Subcutaneous abdominal adipose tissue (tissue), 5 donors: ENCODE measurements at regions not wholly inside any gene's neighbourhood (a gene's known extent, or its start where the extent isn't known, plus 50 kb on each side); places are given as distances from the start of the nearest gene placed in this dataset.

Experiments
- H3K27ac ChIP-seq: one replicate; pipeline ENCODE4 v1.7.0; 2013; ENCODE audit warnings: low read depth, mild to moderate bottlenecking, inconsistent platforms, low read length, moderate library complexity
- H3K27me3 ChIP-seq, 5 donors: one replicate each; pipeline ENCODE4 v1.7.0; 2013; ENCODE audit warnings: low read length in 5 of 5, inconsistent platforms in 1 of 5; ENCODE audit not compliant: control insufficient read depth in 5 of 5, insufficient read depth in 4 of 5
- H3K36me3 ChIP-seq, 5 donors: one replicate each; pipeline ENCODE4 v1.7.0; 2013; ENCODE audit warnings: low read length in 5 of 5; ENCODE audit not compliant: control insufficient read depth in 5 of 5, insufficient read depth in 5 of 5
- H3K4me1 ChIP-seq, 5 donors: one replicate each; pipeline ENCODE4 v1.7.0; 2013; ENCODE audit warnings: low read length in 5 of 5, mild to moderate bottlenecking in 3 of 5, moderate library complexity in 1 of 5; ENCODE audit not compliant: control insufficient read depth in 5 of 5, insufficient read depth in 5 of 5
- H3K4me3 ChIP-seq, 5 donors: one replicate each; pipeline ENCODE4 v1.7.0; 2013; ENCODE audit warnings: low read length in 5 of 5, low read depth in 1 of 5
- H3K9ac ChIP-seq, 5 donors: one replicate each; pipeline ENCODE4 v1.7.0; 2013; ENCODE audit warnings: low read length in 5 of 5, mild to moderate bottlenecking in 4 of 5, moderate library complexity in 3 of 5
- H3K9me3 ChIP-seq, 5 donors: one replicate each; pipeline ENCODE4 v1.7.0; 2013; ENCODE audit warnings: low read length in 5 of 5; ENCODE audit not compliant: control insufficient read depth in 5 of 5
- donor health status: healthy.
- donor health status: healthy.
- donor health status: healthy.
- donor health status: healthy.
- donor health status: healthy.

DNA sequence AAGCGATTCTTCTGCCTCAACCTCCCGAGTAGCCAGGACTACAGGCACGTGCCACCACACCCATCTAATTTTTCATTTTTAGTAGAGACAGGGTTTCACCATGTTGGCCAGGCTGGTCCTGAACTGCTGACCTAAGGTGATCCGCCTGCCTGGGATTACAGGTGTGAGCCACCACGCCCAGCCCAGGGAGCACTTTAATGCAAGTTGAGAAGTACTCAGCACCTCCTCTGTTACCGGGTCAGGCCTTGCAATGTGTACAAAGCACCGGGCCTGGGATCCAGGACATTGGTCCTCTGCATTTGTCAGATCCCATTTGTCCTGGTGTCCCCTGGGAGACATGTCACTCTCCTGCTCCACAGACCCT is 143.6 kb downstream of the TOMM20 start:
- Histone ChIP-seq H3K4me1 (peaks cover 18 to 66% (median 57%) of the 10 kb centered on the region in 5 donors), H3K36me3 (no peaks in the 10 kb centered on the region), H3K9me3 (no peaks in the 10 kb centered on the region), H3K4me3 (no peak overlapping the region), H3K27ac (peak overlapping the region; percentile 19), H3K9ac (no peak overlapping the region), H3K27me3 (no peaks in the 10 kb centered on the region)

DNA sequence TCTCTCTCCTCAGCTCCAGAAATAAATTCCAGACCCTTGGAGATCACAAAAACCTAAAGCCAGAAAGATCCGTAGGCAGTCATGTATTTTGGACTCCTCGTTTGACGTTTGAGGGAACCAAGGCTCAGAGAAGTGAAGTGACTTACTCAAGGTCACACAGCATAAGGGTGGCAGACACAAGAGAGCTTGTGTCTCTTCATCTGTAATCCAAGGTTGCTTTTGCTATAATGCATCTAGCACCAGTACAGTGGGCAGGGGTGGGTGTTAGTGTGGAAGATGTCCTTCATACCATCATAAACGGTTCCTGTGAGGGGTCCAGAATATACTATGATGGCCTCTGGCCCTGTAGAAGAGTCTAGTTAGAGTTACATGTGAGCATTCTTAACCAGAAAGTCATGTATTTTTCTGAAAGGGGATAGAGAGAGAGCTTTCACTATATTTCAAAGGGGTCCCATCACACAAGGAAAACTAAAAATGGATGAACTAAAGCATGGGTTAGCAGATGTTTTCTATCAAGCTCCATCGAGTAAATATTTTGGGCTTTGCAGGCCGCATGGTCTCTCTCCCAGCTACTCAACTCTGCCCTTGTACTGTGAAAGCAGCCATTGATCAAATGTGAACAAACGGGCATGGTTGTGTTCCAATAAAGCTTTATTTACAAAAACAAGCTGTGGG is 144.9 kb downstream of the TOMM20 start:
- Histone ChIP-seq H3K27ac (peak overlapping the region; percentile 19), H3K36me3 (no peaks in the 10 kb centered on the region), H3K9me3 (no peaks in the 10 kb centered on the region), H3K4me1 (peaks cover 27 to 79% (median 70%) of the 10 kb centered on the region in 5 donors), H3K9ac (no peak overlapping the region), H3K4me3 (no peak overlapping the region), H3K27me3 (no peaks in the 10 kb centered on the region)

DNA sequence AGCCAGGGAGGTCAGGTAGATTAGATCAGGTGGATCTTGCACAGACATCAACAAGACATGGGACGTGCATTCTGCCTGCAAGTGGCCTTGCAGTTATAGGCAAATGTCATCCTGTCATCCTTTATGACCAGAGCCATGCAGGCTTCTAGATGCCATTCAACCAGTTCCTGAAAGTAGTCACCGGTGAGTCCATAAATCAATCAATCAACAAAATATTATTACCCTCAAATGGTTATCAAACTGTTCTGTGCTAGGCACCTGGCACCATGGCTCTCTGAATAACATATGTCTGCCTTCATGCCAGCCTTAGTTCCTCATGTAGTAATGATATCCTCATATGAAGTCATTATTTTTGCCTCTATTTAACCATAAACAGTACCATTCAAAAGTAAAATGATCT is 146.9 kb downstream of the TOMM20 start:
- peaks cover 26 to 84% (median 75%) of the 10 kb centered on the region in 5 donors for H3K4me1 ChIP-seq
- H3K27me3 ChIP-seq: no peaks in the 10 kb centered on the region
- peak overlapping the region; percentile 99 for H3K27ac ChIP-seq
- H3K9me3 ChIP-seq: no peaks in the 10 kb centered on the region
- H3K4me3 ChIP-seq: no peak overlapping the region
- H3K9ac ChIP-seq: peak overlapping the region in 1 of 5 donors; percentile 28
- H3K36me3 ChIP-seq: no peaks in the 10 kb centered on the region

DNA sequence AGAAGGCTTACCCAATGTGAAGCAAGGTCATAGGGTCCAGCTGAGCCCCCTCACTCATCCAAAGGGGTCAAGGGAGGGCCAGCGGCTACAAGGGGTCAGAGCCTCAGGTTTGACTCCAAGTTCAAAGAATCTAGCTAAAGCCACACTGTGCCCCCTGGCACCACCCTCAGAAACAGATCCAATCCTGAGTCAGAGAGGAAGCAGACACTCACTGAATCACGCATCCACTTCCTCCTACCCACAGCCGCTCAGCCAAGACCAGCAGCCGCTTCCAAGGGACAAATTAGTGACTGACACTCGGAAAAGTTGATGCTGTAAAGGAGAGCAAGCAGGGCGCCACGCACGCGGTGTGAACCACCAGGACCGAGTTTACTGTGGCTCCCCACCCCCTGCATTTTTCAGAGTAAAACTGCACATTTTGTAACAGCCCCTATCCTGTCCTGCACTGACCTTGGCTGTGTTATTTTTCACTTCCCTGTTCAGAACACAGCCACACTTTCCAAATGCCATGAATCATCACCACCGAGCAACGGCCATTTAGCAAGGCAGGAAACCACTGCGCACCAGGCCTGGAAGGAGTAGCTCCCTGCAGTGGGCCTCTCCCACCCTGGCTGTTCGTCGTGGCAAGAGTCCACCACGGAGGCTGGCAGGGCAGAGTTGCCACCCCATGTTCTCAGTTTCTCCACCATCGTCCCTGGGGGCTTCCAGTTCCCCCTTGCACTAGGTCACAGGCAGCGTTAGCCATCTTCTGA is 147.8 kb downstream of the TOMM20 start:
- peak overlapping the region in 4 of 5 donors; percentile 34 to 55 (median 47) for H3K4me3 ChIP-seq
- H3K9me3 ChIP-seq: no peaks in the 10 kb centered on the region
- peaks cover 23 to 87% (median 79%) of the 10 kb centered on the region in 5 donors for H3K4me1 ChIP-seq
- no peaks in the 10 kb centered on the region for H3K27me3 ChIP-seq
- peak overlapping the region; percentile 99 for H3K27ac ChIP-seq
- no peaks in the 10 kb centered on the region for H3K36me3 ChIP-seq
- peak overlapping the region; percentile 54 to 78 (median 66) for H3K9ac ChIP-seq

DNA sequence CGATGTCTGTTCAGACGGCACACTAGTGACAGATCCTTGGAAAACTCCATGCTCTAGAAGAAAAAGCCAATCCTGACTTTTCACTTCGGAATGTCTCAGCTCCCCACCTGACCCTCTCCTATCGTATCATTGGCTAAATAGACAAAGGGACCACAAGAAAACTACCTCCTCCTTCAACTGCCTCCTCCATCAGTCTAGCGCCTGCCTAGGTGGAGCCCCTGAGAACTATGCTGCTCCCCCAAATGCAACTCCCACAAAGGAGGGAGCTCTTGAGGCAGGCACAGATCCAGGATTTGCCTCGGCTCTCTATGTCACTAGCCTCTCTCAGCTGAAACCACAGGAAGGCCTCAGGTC is 148.4 kb downstream of the TOMM20 start:
- H3K9ac ChIP-seq: peak overlapping the region; percentile 54 to 78 (median 66)
- H3K9me3 ChIP-seq: no peaks in the 10 kb centered on the region
- no peaks in the 10 kb centered on the region for H3K36me3 ChIP-seq
- peak overlapping the region; percentile 12 to 55 (median 45) for H3K4me3 ChIP-seq
- H3K4me1 ChIP-seq: peaks cover 23 to 87% (median 81%) of the 10 kb centered on the region in 5 donors
- peak overlapping the region; percentile 99 for H3K27ac ChIP-seq
- H3K27me3 ChIP-seq: no peaks in the 10 kb centered on the region

DNA sequence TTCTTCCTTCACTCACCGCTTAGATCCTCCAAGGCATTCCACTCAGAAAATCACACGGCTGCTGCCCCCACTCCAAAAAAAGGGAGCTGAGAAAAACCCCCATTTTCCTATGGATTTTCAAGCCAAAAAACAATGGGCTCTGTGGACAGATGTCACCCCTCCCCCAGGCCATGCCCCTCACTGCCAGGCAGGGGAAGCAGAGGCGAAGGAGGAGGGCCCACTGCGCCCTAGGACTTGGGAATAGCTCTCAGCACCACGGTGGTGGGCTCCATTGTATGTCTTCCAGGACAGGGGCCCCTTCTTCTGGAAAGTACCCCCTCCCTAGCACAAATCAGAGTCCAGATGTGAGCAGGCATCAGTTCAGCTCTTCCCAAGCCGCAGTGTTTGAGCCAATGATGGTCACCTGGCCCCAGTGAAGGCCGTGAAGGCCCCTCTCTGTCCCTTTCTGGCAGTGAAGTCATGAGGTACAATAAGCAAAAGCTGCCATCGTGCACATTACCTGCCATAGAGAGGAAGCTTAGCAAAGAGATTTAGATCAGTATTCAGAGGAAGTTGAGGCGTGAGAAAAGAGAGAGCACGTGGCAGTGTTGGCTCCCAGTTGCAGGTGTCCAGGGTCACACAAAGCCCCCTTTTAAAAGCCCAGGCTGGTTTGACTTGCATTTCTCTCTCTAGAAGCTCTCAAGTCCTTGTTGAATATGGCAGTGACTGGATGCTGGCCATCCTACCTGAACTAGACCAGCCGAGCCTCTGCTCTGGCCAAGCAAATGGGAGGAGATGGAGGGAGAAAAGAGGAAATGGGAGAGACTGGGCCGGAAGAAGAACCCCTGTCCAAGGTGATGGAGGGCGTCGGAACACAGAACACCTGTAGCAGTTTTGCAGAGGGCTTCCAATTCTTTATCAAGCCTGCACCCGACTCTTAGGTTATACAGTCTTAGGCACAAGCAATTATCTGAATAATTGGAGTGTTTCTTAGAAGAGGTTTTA is 149.0 kb downstream of the TOMM20 start:
- Histone ChIP-seq H3K27me3 (no peaks in the 10 kb centered on the region), H3K36me3 (no peaks in the 10 kb centered on the region), H3K4me1 (peaks cover 23 to 87% (median 81%) of the 10 kb centered on the region in 5 donors), H3K9me3 (no peaks in the 10 kb centered on the region), H3K27ac (peak overlapping the region; percentile 99), H3K9ac (peak overlapping the region; percentile 54 to 78 (median 69)), H3K4me3 (peak overlapping the region; percentile 12 to 55 (median 45))

DNA sequence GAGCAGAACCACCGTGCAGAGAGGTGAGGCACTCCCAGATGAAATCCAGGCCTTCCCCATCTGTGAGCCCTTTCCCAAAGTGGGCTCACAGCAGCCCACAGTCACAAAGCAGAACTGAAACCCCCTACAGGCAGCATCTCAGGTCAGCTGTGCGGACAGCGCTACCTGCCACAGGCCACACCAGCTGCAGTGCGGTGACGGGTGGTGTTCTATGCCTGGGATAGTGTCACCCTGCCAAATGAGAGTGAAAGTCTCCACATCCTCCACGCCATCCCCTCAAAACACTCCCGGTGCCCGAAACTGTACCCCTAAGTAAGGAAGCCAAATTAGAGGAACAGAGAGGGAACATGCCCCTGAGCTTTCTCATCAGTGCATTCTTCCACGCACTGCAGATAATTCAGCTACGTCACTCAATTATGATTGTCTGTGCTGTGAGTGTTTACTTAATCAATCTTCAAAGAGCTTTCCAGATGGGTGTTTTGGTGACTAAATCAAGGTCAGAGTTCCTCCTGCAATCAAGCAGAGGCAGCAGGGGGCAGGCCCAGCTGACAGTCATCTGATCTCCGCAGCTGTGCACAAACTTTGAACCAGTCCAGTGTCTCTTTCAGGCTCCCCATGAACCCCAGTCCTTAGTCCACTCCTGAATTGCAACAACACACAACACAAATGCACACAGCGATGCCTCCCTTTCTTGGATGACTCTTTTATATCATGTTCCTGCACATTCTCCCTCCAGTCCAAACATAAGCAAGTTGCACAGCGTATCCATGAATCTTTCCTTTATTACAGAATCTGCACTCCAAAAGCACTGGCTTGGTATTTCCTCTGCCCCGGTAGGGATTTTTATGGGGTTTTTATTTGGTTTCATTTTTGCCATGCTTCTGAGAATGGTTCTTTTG is 150.0 kb downstream of the TOMM20 start:
- Histone ChIP-seq H3K36me3 (no peaks in the 10 kb centered on the region), H3K4me1 (peaks cover 23 to 83% (median 76%) of the 10 kb centered on the region in 5 donors), H3K9ac (peak overlapping the region; percentile 54 to 81 (median 76)), H3K9me3 (no peaks in the 10 kb centered on the region), H3K4me3 (peak overlapping the region in 4 of 5 donors; percentile 0 to 55 (median 28)), H3K27me3 (no peaks in the 10 kb centered on the region), H3K27ac (peak overlapping the region; percentile 99)

DNA sequence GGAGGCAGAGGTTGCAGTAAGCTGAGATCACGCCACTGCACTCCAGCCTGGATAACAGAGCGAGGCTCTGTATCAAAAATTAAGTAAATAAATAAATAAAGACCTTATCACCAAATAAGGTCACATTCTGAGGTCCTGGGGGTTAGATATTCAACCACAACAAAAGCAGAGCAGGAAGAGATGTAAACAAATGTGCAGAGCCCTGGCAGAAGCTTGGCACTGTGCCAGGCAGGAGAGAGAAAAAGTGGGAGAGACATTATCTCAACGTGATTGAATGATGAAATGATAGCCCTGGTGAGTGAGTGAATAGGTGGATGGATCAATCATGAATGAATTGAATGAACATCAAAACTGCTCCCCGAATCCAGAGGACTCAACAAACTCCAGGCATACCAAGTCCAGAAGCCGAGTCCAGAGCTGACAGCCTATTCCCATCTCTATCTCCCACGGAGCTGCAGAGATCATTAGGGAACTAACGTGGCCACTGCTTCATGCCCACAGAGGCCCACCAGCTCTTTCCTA is 150.7 kb downstream of the TOMM20 start:
- H3K27ac ChIP-seq: peak overlapping the region; percentile 99
- H3K27me3 ChIP-seq: no peaks in the 10 kb centered on the region
- no peaks in the 10 kb centered on the region for H3K36me3 ChIP-seq
- peaks cover 23 to 86% (median 81%) of the 10 kb centered on the region in 5 donors for H3K4me1 ChIP-seq
- peak overlapping the region; percentile 37 to 81 (median 76) for H3K9ac ChIP-seq
- H3K4me3 ChIP-seq: peak overlapping the region in 3 of 5 donors; percentile 13 to 30 (median 26)
- H3K9me3 ChIP-seq: no peaks in the 10 kb centered on the region
